Kidney epithelial cell (primary cell): ENCODE measurements at regions not wholly inside any gene's neighbourhood (a gene's known extent, or its start where the extent isn't known, plus 50 kb on each side); places are given as distances from the start of the nearest gene placed in this dataset.

Experiments used
- DNase-seq: peaks from one replicate; pipeline ENCODE4 v3.0.0-alpha.2; 2010; ENCODE audit warnings: low read depth
- H3K27me3 ChIP-seq: 2 replicates; pipeline ENCODE4 v1.6.0; 2011; ENCODE audit warnings: low read length; ENCODE audit not compliant: control insufficient read depth, insufficient read depth
- H3K36me3 ChIP-seq: 2 replicates; pipeline ENCODE4 v1.5.1; 2011; ENCODE audit warnings: low read length; ENCODE audit not compliant: control insufficient read depth, insufficient read depth
- H3K4me3 ChIP-seq: 2 replicates; pipeline ENCODE4 v1.5.1; 2011; ENCODE audit warnings: low read depth, mild to moderate bottlenecking, control low read depth, low read length
- CTCF ChIP-seq: IDR thresholded peaks from 2 replicates; pipeline ENCODE4 v1.5.1; 2011; ENCODE audit warnings: mild to moderate bottlenecking, moderate library complexity, low read length, control low read depth, inconsistent platforms; ENCODE audit not compliant: insufficient read depth, poor library complexity, severe bottlenecking

DNA sequence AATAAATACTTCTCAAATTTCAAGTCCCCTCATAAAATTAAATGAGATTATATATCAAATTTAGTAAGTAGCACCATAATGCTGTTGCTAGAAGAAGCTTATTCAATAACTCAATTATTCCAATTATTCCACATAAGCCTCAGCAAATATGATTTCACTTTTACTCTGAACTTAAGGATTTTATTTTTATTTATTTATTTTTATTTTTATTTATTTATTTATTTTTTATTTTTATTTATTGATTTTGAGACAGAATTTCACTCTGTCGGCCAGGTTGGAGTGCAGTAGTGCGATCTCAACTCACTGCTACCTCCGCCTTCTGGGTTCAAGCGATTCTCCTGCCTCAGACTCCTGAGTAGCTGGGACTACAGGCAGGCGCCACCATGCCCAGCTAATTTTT, 1308.3 kb upstream of the CDH9 start:
- H3K27me3 ChIP-seq = no peaks in the 10 kb centered on the region
- TF ChIP-seq CTCF = no peak
- no peak overlapping the region for H3K4me3 ChIP-seq
- H3K36me3 ChIP-seq = no peaks in the 10 kb centered on the region
- DNase-seq = no peak

DNA sequence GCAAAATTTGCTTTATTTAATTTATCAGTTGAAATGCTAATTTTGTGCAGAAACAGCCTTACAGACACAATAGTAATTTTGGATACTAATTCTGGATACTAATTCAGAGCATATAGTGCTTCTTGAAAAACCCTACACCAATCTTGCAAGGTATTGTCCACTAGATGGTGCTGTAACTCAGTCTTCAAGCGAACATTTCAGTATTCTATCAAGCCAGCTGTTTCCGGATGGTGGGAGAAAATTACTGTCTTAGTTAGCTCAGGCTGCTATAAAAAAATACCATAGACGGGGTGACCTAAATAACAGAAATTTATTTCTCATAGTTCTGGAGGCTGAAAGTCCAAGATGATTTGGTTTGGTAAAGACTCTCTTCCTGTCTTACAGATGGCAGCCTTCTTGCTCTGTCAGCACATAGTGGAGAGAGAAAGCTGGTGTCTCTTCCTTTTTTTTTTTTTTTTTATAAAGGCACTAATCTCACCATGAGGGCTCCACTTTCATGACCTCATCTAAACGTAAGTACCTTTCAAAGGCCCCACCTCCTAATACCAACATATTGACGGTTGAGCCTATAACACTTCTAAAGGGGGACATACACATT, 1306.5 kb upstream of the CDH9 start:
- DNase-seq = peak; percentile 7
- Histone ChIP-seq H3K27me3 (no peaks in the 10 kb centered on the region), H3K36me3 (no peaks in the 10 kb centered on the region), H3K4me3 (no peak overlapping the region)
- peak; percentile 50 for TF ChIP-seq CTCF

DNA sequence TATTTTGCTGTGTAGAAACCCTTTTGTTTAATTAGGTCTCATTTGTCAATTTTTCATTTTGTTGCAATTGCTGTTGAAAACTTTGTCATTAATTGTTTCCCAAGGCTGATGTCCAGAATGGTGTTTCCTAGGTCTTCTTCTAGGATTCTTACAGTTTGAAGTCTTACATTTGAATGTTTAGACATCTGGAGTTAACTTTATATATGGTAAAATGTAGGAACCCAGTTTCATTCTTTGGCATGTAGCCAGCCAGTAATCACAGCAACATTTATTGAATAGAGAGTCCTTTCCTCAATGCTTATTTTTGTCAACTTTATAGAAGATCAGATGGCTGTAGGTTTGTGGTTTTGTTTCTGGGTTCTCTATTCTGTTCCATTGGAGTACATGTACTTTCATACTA, 1290.8 kb upstream of the CDH9 start:
- Histone ChIP-seq H3K27me3 (no peaks in the 10 kb centered on the region), H3K4me3 (no peak overlapping the region), H3K36me3 (no peaks in the 10 kb centered on the region)
- DNase-seq = no peak
- TF ChIP-seq CTCF = no peak

DNA sequence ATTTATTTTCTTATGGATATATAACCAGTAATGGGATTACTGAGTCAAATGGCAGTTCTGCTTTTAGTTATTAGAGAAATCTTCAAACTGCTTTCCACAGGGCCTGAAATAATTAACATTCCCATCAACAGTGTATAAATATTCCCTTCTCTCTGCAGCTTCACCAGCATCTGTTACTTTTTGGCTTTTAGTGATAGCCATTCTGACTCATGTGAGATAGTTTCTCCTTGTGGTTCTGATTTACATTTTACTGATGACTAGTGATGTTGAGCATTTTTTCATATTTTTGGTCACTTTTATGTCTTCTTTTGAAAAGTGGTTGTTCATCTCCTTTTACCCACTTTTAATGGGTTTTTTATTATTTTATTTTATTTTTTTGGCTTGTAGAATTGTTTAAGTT, 1290.3 kb upstream of the CDH9 start:
- Histone ChIP-seq H3K27me3 (no peaks in the 10 kb centered on the region), H3K4me3 (no peak overlapping the region), H3K36me3 (no peaks in the 10 kb centered on the region)
- DNase-seq = no peak
- TF ChIP-seq CTCF = no peak

- Histone ChIP-seq H3K27me3 (no peaks in the 10 kb centered on the region), H3K4me3 (no peak overlapping the region), H3K36me3 (no peaks in the 10 kb centered on the region)
- no peak for DNase-seq
- no peak for TF ChIP-seq CTCF
Measured at GRCh38 chr5:28324174-28324573, 1285.8 kb upstream of the CDH9 start.

- TF ChIP-seq CTCF = no peak
- Histone ChIP-seq H3K27me3 (no peaks in the 10 kb centered on the region), H3K4me3 (no peak overlapping the region), H3K36me3 (no peaks in the 10 kb centered on the region)
- no peak for DNase-seq
Measured at GRCh38 chr5:28313953-28314352, 1275.6 kb upstream of the CDH9 start.
